BJ (cell line): ENCODE measurements at regions not wholly inside any gene's neighbourhood (a gene's known extent, or its start where the extent isn't known, plus 50 kb on each side); places are given as distances from the start of the nearest gene placed in this dataset.

Experiments used
- CTCF ChIA-PET: fragments of 350-600 bp; formaldehyde crosslinking; extraction: SDS; loops from one replicate; lab custom pipeline; 2021; ENCODE audit warnings: antibody characterized with exemption, inconsistent platforms; lab: Yijun Ruan, JAX
- POLR2A ChIA-PET: fragments of 300-600 bp; sonication (Branson Sonifier 250); formaldehyde crosslinking; extraction: SDS; loops from one replicate; lab custom pipeline; 2021; ENCODE audit warnings: antibody characterized with exemption; lab: Charles Lee
- DNase-seq: peaks from one replicate; pipeline ENCODE4 v3.0.0-alpha.2; 2011; ENCODE audit warnings: low read depth
- H3K27me3 ChIP-seq: 2 replicates; pipeline ENCODE4 v1.6.0; 2011; ENCODE audit warnings: low read length; ENCODE audit not compliant: control insufficient read depth, insufficient read depth
- H3K36me3 ChIP-seq: 2 replicates; pipeline ENCODE4 v1.5.1; 2011; ENCODE audit warnings: low read length; ENCODE audit not compliant: control insufficient read depth, insufficient read depth
- H3K4me3 ChIP-seq: 2 replicates; pipeline ENCODE4 v1.5.1; 2011; ENCODE audit warnings: low read depth, mild to moderate bottlenecking, control low read depth, low read length
- TF ChIP-seq, protein P1 (sequence below): IDR thresholded peaks from 2 replicates; pipeline ENCODE4 v1.5.1; 2011; ENCODE audit warnings: low read depth, mild to moderate bottlenecking, control low read depth, inconsistent platforms, low read length, moderate library complexity; ENCODE audit not compliant: insufficient read depth

DNA sequence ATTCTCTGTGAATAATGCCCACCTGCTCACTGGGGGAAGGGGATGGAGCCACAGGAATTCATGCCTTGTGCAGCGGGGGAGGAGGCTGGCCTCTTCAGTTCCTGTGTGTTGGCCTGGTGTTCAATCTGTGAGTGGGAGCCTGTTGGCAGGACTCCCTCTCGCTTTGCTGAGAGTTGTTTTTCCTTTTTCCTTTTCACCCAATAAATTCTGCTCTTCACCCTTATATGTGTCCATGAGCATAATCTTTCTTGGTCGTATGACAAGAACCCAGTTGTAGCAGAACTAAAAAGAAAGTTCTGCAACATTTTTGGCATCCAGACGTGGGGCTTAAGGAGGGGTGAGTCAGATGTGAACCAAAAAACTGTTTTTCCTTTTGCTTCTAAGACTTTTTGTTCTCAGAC is 235.2 kb upstream of the HDX start:
- DNase-seq: no peak
- Histone ChIP-seq H3K4me3 (no peak overlapping the region), H3K27me3 (no peaks in the 10 kb centered on the region), H3K36me3 (no peaks in the 10 kb centered on the region)
- ChIA-PET CTCF (no interaction called here), POLR2A (no interaction called here)
- TF ChIP-seq, protein P1, sequence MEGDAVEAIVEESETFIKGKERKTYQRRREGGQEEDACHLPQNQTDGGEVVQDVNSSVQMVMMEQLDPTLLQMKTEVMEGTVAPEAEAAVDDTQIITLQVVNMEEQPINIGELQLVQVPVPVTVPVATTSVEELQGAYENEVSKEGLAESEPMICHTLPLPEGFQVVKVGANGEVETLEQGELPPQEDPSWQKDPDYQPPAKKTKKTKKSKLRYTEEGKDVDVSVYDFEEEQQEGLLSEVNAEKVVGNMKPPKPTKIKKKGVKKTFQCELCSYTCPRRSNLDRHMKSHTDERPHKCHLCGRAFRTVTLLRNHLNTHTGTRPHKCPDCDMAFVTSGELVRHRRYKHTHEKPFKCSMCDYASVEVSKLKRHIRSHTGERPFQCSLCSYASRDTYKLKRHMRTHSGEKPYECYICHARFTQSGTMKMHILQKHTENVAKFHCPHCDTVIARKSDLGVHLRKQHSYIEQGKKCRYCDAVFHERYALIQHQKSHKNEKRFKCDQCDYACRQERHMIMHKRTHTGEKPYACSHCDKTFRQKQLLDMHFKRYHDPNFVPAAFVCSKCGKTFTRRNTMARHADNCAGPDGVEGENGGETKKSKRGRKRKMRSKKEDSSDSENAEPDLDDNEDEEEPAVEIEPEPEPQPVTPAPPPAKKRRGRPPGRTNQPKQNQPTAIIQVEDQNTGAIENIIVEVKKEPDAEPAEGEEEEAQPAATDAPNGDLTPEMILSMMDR: no peak

DNA sequence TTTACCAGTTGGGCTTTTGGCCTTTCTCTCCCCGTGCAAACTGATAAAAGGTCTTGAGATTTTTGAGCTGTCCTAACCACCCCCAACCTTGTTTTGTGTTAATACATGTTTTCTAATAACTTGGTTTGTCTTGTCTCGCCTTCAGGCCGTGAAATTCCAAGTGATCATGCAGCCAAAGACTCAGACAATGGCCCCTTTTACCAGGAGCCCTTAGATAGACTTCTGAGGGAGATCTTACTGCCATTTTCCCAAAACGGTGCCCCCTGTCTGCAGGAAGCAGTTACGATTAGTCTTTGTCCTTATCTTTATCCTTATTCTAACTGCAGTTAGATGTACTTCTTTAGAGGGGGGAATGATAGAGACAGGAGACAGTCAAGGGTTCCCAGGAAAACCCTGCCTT is 245.3 kb upstream of the HDX start:
- ChIA-PET CTCF (no interaction called here), POLR2A (no interaction called here)
- DNase-seq: no peak
- Histone ChIP-seq H3K27me3 (no peaks in the 10 kb centered on the region), H3K4me3 (no peak overlapping the region), H3K36me3 (no peaks in the 10 kb centered on the region)
- TF ChIP-seq, protein P1: no peak

DNA sequence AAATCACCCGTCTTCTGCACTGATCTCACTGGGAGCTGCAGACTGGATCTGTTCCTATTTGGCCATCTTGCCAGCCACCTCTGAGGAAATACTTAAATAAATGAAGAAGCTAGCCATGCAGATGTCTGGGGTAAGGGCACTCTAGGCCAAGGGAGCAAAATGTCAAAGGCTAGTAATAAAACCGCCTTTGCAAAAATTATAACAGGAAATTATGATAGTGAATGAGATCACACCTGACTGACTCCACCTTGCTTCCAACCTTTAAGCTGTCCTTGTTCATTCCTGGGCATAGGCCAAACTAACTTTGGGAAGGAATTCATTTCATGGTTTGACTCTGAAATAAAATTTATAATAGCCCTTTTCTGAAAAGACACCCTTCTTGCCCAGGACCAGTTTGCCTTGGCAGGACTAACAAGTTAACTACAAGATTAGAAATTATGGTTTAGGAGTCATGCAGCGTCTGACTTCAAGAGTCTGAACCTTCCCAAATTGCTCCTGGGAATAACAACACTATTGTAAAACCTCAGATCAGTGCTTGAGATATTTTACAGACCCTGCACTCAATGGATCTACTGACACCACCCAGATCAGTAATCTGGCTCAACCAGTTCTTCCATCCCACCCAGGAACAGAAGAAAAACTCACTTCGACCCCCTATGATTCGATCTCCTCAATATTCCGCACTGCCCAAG is 246.9 kb upstream of the HDX start:
- CTCF ChIA-PET: no interaction called here
- POLR2A ChIA-PET: no interaction called here
- Histone ChIP-seq H3K27me3 (no peaks in the 10 kb centered on the region), H3K4me3 (no peak overlapping the region), H3K36me3 (no peaks in the 10 kb centered on the region)
- no peak for DNase-seq
- TF ChIP-seq, protein P1: no peak

DNA sequence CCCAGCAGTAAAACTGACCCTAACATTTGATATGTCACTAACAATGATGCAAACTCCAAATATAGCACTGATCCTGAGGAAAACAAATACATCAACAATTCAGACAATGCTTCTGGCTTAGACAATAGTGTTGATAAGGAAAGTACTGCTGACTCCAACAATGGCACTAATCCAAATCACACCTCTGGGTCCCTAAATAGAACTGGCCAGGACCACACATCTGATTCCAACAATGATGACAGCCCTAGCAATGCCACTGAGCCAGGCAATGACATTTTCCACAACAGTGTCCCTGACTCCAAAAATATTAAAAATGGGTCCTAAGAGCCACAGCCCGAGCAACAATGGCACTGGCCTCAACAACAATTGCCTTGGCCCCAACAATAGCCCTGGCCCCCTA is 243.1 kb upstream of the APOOL start:
- H3K36me3 ChIP-seq: no peaks in the 10 kb centered on the region
- no peaks in the 10 kb centered on the region for H3K27me3 ChIP-seq
- H3K4me3 ChIP-seq: no peak overlapping the region
- TF ChIP-seq, protein P1: no peak
- ChIA-PET POLR2A (no interaction called here), CTCF (no interaction called here)
- no peak for DNase-seq

DNA sequence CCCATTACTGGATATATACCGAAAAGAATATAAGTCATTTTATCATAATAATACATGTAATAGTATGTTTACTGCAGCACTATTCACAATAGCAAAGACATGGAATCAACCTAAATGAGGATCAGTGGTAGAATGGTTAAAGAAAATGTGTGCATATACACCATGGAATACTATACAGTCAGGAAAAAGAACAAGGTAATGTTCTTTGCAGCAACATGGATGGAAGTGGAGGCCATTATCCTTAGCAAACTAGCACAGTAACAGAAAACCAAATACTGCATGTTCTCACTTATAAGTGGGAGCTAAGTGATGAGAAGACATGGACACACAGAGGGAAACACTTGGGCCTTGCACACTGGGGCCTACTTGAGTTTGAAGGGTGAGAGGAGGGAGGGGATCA is 207.4 kb upstream of the APOOL start:
- CTCF ChIA-PET: no interaction called here
- no peaks in the 10 kb centered on the region for H3K36me3 ChIP-seq
- H3K4me3 ChIP-seq: no peak overlapping the region
- no peak for DNase-seq
- TF ChIP-seq, protein P1: no peak
- POLR2A ChIA-PET: no interaction called here
- no peaks in the 10 kb centered on the region for H3K27me3 ChIP-seq
